ENCODE measurements at regions not wholly inside any gene's neighbourhood (a gene's known extent, or its start where the extent isn't known, plus 50 kb on each side); places are given as distances from the start of the nearest gene placed in this dataset.

DNA sequence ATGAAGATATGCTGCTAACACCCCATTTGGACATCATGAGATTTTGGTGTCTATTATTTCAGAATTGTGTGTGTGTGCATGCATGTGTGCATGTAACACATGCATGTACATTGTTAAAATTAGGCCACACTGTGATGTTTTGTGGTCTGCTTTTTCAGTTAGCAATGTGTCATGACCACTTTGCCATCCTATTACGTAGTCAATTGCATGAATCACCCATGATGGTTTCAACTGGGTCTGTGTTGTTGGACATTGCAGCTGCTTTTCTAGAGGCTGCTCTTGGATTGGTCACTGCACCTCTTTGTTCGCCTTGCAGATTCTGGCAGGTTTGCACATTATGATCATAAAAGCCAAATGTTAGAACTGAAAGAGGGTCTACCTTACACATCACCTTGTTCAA, 101.0 kb upstream of the THBS1 start:
- no peak for DNase-seq (ENCODE audit: low spot score)

DNA sequence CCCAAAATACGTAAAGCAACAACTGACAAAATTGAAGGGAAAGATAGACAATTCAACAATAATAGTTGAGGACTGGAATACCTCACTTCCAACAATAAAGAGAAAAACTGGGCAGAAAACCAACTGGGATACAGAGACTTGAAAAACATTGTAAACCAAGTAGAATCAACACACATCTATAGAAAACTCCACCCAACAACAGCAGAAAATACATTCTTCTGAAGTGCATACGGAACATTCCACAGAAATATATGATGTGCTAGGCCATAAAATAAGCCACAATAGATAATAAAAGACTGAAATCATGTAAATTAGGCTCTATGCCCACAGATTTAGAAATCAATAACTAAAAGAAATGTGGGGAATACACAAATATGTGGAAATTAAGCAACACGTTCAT, 98.4 kb upstream of the THBS1 start:
- DNase-seq (ENCODE audit: low spot score) = no peak

DNA sequence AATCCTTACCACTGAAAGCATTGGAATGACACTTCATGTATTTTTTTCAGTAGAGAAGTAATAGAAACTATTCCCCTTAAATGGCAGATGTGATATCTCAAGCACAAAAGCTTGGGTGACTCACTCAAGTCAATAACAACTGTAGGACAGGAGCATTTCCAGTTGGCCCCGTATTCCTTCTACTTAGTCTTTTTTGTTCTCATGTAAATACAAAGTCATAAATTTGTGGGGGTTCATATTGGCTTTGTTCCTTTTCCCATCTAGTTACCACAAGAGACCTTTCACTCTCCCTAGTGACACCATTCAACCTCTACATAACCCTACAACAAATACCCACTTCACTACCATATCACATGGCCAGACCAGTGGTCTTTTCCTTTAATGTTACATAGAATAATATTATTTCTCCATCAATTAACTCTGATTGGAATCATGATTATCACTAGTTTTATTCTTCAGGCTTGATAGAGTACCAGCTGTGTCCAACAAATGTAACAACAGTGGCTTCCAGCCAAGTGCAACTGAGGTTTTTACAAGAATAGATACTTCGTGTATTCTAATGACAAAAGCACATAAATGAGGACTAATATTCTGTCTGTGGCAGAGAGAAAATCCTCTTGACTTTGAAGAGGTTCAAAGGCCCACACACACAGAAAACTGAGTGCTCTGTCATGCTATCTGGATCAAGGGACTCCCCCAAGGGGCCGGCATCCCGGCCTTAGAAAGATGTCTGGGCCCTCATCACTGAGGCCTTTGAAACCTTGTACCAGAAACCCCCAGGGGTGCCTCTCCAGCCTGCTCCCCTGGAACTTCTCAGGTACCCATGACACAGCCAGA, 94.0 kb upstream of the THBS1 start:
- no peak for DNase-seq (ENCODE audit: low spot score)

DNA sequence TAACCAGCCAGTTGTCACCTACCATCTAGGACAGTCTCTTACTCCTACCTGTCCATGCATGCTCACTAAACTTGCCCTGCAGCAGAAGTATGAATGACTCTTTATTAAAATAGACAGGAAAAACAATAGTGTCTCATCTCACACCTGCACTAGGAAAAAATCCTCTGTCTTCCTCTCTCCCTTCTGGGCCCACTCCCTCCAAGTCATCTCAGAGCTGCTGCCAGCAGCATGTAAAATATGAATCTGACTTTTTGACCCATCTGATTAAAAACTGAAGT, 93.5 kb upstream of the THBS1 start:
- DNase-seq (ENCODE audit: low spot score) = no peak

DNA sequence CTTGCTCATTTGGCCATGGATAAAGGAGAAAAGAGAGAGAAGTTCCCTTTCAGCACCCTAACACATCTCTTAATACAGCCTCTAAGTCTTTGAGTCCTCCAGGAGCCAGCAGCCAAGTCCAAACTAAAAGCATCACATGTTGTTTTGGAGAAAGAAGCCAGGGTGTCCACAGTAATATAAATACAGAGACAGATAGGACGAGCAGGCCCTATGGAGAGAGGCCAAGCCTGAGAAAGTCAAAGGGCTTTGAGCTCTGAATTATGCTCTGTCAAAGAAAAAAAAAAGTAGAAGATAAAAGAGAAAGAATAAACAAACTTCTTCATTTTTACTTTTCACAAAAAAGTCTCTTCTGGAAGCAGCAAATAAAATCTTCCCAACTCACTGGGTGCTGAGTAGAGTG, 92.4 kb upstream of the THBS1 start:
- DNase-seq (ENCODE audit: low spot score) = no peak

DNA sequence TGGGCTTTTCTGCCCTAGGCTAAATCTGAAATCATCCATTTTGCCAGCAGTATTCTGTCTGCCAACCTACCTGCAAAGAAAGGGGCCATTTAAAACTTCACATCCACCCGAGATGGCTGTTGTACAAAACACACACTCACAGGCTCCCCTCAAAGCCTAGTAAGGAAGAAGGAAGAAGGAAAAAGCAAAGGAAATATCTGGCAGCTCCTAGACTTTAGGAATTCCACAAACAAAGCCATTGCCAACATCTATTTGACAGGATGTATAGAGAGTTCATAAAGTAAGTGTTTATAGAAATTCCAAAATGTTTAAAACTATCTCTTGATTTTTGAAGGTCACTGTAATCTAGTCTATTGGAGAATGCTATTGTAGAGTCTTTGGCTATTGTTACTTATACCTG, 91.9 kb upstream of the THBS1 start:
- DNase-seq (ENCODE audit: low spot score) = no peak

DNA sequence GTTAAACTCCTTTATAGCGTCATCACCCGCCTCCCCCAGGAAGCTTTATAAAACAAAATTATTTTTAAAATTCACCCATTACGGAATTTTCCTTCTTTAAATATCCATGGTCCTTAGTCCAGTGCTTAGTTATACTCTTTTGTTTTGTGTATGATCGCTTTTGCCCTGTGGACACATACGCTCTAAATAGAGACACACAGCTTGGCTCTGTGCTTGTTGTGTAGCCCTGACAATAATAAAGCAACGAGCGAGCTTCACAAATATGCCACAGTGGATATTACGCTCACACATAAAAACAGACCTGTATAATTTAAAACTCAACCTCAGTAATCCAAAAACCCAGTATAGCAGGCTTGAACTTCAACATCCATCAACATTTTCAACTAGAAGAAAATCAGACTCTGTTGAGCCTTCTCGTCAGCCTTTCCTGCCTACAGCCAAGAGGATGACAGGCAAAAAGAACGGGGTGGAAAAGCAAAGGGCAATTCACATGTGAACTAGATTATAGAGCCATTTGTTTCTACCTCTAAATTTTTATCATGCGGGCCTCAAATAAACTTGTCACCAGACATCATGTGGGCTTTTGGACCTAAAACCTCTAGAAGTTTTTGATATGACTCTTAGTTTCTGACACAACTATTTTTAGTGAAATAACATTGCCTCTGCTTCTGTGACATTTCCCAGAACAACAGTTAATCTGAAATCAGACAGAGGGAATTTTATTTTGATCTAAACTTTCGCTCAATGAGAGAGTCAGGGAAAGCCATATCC, 89.6 kb upstream of the THBS1 start:
- no peak for DNase-seq (ENCODE audit: low spot score)

DNA sequence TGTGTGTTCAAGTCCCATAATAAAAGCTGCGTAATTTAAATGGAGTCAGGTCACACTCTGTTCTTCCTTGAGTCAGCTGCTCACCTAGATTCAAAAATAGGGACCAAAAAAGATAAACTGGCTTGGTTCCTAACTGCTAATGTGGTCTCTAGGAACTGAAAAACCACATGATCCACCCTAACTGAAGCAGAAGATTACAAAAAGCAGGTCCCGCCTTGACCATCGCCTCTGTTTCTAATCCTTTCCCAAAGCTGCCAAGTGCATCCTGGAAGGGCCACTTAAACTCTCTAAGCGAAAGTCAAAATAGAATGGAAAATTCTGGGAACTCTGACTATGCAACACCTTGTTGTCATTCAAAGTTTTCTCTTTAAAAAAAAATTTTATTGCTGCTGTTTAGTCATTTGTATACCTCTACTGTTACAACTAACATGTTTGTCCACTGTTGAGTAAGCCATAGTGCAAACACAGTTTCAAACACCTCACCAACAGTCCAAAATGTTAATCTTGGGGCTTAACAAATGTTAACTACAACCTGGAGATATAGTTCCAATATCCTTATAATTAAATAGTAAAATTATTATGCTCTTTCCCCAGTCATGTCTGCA, 88.9 kb upstream of the THBS1 start:
- no peak for DNase-seq (ENCODE audit: low spot score)

DNA sequence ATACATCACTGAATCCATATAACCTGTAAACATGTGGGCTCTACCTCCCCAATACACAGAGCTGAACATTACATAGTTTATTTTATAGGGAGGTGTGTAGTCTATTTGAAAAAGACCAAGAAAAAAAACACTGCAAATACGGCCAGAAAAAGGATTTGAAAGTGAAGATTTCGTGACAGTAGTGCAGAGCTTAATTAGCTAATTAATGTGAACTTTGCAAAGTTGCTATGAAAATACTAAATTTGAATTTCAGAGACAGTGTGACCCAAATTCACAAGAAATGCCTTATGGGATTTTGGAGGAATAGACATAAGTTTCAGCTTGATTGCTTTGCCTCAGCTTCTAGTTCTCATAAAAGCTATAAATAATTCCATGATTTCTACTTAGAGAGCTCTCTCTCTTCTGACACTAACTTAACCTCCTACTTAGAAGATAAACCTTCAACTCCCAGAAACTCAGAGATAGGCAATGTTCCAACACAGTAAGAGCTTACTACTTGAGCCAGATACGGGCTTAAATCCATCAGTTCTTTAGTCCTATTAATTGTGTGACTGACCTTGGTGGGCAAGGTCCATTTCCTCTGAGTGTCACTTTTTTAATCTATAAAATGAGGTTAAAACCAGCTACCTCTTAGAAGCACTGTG, 87.3 kb upstream of the THBS1 start:
- DNase-seq (ENCODE audit: low spot score) = no peak

DNA sequence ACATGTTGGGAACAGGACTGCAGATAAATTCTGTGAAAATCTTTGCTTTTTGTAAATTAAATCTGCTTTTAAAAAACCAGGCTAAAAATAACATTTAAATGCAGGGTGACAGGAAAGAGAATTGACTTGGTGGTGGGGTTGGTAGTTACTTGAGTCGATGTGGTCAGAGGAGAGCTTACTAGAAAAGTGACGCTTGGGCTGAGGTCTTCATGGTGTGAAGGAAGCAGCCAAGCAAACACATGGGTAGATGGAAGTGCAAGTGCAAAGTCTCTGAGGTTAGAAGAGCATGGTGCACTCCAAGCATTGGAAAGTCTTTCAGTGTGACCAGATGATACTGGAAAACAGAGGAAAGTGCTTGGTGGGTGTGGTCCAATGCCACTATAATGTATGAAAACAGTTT, 86.4 kb upstream of the THBS1 start:
- DNase-seq (ENCODE audit: low spot score) = no peak

DNA sequence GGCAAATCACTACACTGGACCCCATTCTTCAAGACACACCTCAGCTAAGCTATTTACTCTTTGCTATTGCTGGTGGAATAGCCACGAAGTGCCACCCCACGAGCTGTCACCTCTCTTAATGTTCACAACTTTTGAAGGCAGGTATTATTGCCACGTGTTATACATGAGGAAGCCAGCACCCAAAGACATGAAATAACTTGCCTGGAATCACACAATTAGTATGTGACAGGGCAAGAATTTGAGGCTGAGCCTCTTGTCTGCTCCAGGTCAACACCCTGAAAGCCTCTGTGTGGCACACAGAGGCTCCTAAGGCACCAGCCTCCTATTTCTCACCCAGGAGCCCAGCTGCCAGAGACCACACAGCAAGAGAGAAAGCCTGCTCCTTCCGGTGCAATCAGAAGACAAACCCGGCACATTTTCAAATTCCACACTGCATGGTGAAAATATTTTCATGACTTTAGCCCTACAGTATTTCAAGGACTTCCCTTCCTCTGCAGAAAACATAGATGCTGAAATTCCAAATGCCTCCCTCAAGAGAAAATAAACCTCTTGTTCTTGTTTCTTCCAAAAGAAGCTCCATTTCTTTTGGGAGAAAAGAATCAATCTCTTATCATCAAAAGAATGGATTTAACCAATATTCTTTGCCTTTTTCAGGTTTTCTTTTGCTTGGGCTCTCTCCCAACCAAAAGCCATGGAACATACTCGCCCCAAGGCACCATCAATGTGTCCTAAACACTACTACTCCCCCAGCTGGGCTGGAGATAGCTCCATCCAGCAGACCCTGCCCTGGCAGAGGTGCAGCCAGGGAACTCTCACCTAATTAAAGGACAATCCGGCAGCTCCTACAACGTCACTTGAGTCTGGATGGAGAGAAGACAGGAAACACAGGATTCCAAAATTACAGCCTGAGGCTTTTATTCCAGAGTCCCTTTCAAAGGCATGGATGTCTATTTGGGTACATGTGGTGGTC, 84.7 kb upstream of the THBS1 start:
- DNase-seq (ENCODE audit: low spot score) = no peak

DNA sequence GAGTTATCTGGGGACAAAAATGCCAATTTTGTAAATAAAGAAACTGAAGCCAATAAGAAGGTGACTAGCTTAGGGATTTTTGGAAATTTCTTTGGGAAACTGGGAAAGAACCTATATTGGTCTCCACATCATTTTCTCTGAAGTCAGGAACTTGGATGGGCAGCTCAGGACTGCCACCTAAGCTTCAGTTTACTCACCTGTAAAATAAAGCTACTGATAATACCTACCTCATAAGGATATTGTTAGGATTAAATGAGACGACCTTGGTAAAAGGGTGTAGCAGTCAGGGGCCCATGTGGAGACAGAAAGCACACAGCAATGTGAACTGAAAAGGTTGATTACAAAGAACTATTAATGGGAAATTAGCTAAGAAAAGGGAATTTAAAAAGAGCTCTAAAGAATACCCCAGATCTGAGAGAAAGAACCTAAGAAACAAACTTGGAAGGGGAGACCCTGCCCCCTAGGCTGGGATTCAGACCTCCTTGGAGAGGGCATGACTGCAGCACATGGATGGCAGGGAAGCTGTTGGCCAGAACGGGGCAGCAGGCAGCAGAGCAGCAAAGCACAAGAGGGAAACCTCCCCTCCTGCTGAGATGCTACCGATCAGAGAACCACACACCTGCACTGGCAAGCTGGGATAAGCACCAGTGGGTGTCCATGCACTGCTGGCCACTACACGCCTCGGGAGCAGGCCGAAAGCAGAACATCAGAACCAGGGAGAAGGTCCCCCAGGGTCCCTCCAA, 83.7 kb upstream of the THBS1 start:
- no peak for DNase-seq (ENCODE audit: low spot score)

DNA sequence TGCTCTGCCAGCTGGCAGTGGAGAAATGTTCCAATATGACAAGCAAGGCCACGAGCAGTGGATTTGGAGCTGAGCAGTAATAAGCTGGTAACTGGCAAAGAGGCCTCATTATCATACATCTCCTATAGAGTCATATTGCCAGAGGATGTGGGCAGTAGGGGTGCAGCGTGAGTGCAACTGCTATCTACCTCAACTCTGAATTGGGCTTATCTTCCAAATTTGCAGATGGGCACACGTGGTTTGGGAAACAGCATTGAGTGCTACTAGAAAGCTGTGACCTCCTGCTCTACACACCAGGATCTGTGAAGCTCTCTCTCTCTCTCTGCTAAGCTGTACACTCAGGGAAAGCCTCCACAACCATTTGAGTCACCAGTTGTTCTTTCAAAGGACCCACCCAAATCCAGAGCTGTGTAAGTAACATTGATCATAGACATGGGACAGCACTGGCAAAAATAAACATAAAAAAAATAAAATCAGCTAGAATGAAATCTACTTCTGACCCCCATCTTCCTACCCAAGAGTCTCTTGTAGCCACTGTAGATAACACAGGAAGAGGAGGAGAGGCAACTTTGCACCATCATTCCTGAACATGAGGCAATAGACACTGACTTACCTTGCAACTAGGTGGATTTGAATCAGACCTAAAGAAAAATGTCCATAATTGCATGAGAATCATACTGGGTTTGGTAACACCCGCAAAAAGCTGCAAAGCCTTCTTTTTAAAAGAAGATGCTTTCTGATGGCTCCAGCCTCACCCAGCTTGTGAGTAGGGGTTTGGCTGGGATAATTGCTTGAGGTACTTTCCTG, 82.9 kb upstream of the THBS1 start:
- no peak for DNase-seq (ENCODE audit: low spot score)

DNA sequence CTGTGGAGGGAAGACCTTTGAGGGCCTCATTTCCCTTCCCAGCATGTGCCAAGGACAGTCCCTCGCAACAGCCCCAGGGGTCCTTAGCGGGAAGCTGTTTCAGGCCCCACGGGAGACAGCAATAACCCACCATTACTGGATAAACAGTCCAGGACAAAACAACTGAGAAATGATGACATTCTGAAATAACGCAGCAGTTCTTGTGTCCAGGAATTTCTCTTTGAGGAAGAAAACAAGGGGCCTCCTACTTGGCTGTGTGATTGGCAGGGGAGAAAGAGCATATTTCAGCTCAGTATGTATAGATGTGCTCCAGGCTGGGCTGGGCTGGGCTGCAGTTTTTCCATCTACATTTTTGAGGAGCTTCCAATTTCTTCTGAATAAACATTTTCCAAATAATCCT, 82.2 kb upstream of the THBS1 start:
- DNase-seq (ENCODE audit: low spot score) = peak; percentile 74

DNA sequence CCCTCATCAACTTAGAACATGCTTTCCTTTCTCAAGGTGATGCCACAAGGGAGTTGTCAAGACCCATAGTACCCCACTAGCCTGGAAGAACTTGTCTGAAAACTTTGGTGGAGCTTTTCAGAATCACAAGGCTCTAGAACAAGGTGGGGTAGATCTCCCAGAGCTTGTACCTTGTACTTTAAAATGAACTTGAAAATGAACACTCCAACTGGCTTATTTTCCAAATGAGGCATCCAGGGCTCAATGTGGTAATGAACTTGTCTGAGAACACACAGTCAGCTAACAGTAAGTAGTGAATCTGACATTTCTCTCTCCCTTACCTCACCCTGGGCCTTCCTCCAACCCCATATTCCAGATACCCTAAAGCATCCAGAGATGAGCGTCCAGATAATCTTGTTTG, 81.8 kb upstream of the THBS1 start:
- DNase-seq (ENCODE audit: low spot score) = no peak

DNA sequence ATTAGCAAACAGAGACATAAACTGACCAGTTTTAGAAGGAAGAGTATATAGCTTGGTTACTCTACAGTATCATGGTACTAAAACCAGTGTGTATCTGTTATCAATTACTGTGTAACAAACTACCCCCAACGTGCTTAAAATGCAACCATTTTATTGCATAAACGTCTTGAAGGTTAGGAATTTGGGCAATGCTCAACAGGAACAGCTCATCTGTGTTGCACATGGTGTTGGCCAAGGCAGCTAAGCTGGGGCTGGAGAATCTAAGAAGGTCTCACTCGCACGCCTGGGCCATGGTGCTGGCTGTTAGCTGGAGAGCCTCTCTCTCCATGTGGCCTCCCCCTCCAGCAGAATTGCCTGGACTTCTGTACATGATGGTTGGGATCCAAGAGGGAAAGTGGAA, 81.2 kb upstream of the THBS1 start:
- DNase-seq (ENCODE audit: low spot score) = no peak

DNA sequence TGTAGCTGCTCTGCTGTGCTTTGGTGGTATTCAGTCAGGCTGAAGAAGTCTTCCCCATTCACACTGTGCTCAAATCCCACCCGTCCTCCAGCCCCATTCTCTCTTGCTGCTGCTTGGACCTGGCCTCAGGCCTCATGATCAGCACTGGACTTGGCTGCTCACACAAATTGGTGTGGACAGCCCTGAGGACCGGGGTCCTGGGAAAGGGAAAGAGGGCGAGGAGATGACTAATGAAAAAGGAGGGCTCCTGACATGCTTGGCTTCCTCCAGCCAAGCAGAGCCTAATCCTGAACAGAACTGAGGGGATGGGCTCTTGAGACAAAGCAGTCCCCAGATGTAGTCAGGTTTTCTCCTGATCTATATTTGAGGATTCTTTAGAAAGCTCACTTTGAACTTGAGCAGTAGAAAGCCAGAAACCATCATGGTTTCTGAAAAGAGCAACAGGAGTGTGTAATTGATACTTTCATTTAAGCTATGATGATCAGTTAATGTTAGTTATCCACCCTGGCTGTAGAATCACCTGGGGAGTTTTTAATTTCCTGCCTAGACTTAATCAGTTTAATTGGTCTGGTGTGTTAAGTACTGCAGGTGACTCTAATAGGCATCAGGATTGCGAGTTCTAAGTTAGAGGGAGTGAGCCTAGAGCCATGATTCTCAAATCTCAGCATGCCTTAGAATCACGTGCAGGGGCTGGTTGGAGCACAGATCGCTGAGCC, 79.4 kb upstream of the THBS1 start:
- no peak for DNase-seq (ENCODE audit: low spot score)

DNA sequence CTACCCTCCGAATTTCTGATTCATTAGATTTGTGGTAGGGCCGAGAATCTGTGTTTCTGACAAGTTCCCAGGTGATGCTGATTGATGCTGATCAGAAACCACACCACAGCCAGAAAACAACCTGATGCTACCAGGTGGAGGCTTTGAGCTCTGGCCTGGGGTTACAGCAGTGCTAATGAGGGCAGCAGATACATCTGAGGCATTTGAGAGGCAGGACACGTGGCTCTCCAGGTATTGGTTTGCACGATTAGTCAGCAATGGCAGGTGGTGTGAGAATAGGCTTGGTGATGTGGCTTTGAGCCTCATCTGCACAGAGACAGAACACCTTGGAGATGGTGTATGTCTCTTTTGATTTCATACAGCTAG, 78.8 kb upstream of the THBS1 start:
- DNase-seq (ENCODE audit: low spot score) = no peak

DNA sequence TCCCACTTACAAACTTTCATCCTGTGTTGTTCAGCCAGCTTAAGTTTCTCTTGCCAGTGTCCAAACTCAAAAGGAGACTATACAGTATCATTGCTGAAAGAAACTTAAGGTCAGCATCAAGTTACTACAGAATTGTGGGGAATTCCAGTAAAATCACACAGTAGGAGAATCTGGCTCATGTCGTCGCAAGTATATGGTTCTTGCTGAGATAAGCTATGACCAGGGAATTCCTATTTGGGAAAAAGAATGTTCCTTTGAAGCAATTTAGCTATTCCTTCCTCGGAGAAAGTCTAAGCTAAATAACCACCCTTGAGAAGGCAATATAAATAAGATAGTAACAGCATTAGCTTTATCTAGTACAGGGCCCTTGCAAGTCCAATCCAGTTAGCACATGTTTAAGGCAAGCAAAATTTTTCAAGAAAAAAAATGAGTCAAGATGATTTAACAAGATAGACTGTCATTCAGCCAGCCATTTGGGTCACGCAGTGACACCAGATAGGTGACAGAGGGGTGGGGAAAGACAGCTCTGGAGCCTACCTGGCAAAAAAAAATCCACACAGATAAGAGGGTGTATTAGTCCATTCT, 78.2 kb upstream of the THBS1 start:
- DNase-seq (ENCODE audit: low spot score) = no peak
